SK-N-SH (cell line): ENCODE measurements at regions not wholly inside any gene's neighbourhood (a gene's known extent, or its start where the extent isn't known, plus 50 kb on each side); places are given as distances from the start of the nearest gene placed in this dataset.

Experiments
- CTCF ChIA-PET: fragments of 300-600, 350-600 bp; formaldehyde crosslinking; extraction: SDS; loops from one replicate; lab custom pipeline; 2021; lab: Yijun Ruan, JAX
- POLR2A ChIA-PET: fragments of 350-600 bp; sonication (Branson Sonifier 250); formaldehyde crosslinking; extraction: SDS; loops from one replicate; lab custom pipeline; 2020; ENCODE audit warnings: antibody characterized with exemption, inconsistent platforms; lab: Yijun Ruan, JAX
- DNase-seq: peaks from one replicate; pipeline ENCODE4 v3.0.0; 2012
- H2AFZ ChIP-seq: fragments of 200-600 bp; sonication (generic); 2 replicates; pipeline ENCODE4 v1.8.1; 2016; ENCODE audit warnings: antibody characterized with exemption, mild to moderate bottlenecking, low read depth
- H3F3A ChIP-seq: fragments of 200-600 bp; sonication (generic); replicated peaks from 2 replicates; pipeline ENCODE3; 2016; ENCODE audit warnings: antibody characterized with exemption, mild to moderate bottlenecking; ENCODE audit not compliant: insufficient read depth
- H3K27ac ChIP-seq, 2 experiments: fragments of 200-500 bp in 1 of 2; fragments of 200-600 bp in 1 of 2; sonication (Bioruptor generic) in 1 of 2; sonication (generic), shearing (Covaris generic) in 1 of 2; 2 replicates each; pipeline versions ENCODE4 v1.5.1 to v1.6.1; 2014 to 2016; ENCODE audit warnings: low read depth in 2 of 2, inconsistent platforms in 1 of 2, low read length in 1 of 2, mild to moderate bottlenecking in 1 of 2, mixed read lengths in 1 of 2
- H3K27me3 ChIP-seq: fragments of 200-600 bp; sonication (generic), shearing (Covaris generic); 2 replicates; pipeline ENCODE4 v1.6.1; 2016; ENCODE audit warnings: mixed run types; ENCODE audit not compliant: insufficient read depth
- H3K36me3 ChIP-seq, 2 experiments: fragments of 200-500 bp in 1 of 2; fragments of 200-600 bp in 1 of 2; sonication (Bioruptor generic) in 1 of 2; sonication (generic) in 1 of 2; replicated peaks in 1 of 2; 2 replicates each; pipeline versions ENCODE3 to v1.5.1; 2014 to 2016; ENCODE audit warnings: low read length in 1 of 2, mild to moderate bottlenecking in 1 of 2; ENCODE audit not compliant: insufficient read depth in 2 of 2, control insufficient read depth in 1 of 2
- H3K4me1 ChIP-seq, 2 experiments: fragments of 200-500 bp in 1 of 2; fragments of 200-600 bp in 1 of 2; sonication (Bioruptor generic) in 1 of 2; sonication (generic), shearing (Covaris generic) in 1 of 2; 2 replicates each; pipeline versions ENCODE4 v1.5.1 to v1.6.1; 2014 to 2016; ENCODE audit warnings: low read depth in 1 of 2, low read length in 1 of 2, mixed run types in 1 of 2; ENCODE audit not compliant: insufficient read depth in 2 of 2, control insufficient read depth in 1 of 2
- H3K4me2 ChIP-seq: fragments of 200-600 bp; sonication (generic), shearing (Covaris generic); 2 replicates; pipeline ENCODE4 v1.6.1; 2017; ENCODE audit warnings: mixed run types
- H3K4me3 ChIP-seq, 2 experiments: fragments of 200-500 bp in 1 of 2; fragments of 200-600 bp in 1 of 2; sonication (Bioruptor generic) in 1 of 2; sonication (generic), shearing (Covaris generic) in 1 of 2; 2 replicates each; pipeline versions ENCODE4 v1.5.1 to v1.8.1; 2014 to 2016; ENCODE audit warnings: low read depth in 2 of 2, inconsistent platforms in 1 of 2, low read length in 1 of 2, mild to moderate bottlenecking in 1 of 2, mixed read lengths in 1 of 2, moderate library complexity in 1 of 2
- H3K79me2 ChIP-seq: fragments of 200-600 bp; sonication (generic); 2 replicates; pipeline ENCODE4 v1.8.1; 2017; ENCODE audit warnings: mild to moderate bottlenecking; ENCODE audit not compliant: insufficient read depth
- H3K9ac ChIP-seq: fragments of 200-600 bp; sonication (generic); 2 replicates; pipeline ENCODE4 v1.6.1; 2017; ENCODE audit warnings: mixed run types
- H3K9me2 ChIP-seq: fragments of 200-600 bp; sonication (generic); 2 replicates; pipeline ENCODE4 v1.6.1; 2017; ENCODE audit warnings: mixed run types
- H3K9me3 ChIP-seq: fragments of 200-600 bp; sonication (generic); 2 replicates; pipeline ENCODE4 v1.6.1; 2017; ENCODE audit warnings: mixed run types, mild to moderate bottlenecking, moderate library complexity
- H4K20me1 ChIP-seq: fragments of 200-600 bp; sonication (generic); 2 replicates; pipeline ENCODE4 v1.6.1; 2017; ENCODE audit warnings: mild to moderate bottlenecking, mixed run types; ENCODE audit not compliant: insufficient read depth
- CTCF ChIP-seq: fragments of 200-600 bp; sonication (generic); IDR thresholded peaks from 2 replicates; pipeline ENCODE4 v1.6.1; 2017; ENCODE audit warnings: antibody characterized with exemption, mild to moderate bottlenecking, moderate library complexity
- ELF1 ChIP-seq: IDR thresholded peaks from 2 replicates; pipeline ENCODE4 v1.4.0; 2012
- EP300 ChIP-seq, 2 experiments: IDR thresholded peaks; 2 replicates each; pipeline versions ENCODE4 v1.4.0 to v1.6.1; 2012; ENCODE audit warnings: borderline replicate concordance in 1 of 2, low read depth in 1 of 2, low read length in 1 of 2
- FOSL2 ChIP-seq: IDR thresholded peaks from 2 replicates; pipeline ENCODE4 v1.4.0; 2012; ENCODE audit warnings: low read depth, mild to moderate bottlenecking, moderate library complexity, borderline replicate concordance
- GABPA ChIP-seq: IDR thresholded peaks from 2 replicates; pipeline ENCODE4 v1.4.0; 2012; ENCODE audit warnings: low read depth, mild to moderate bottlenecking
- GATA2 ChIP-seq: sonication (generic); formaldehyde crosslinking; IDR thresholded peaks from 2 replicates; pipeline ENCODE4 v1.5.0; 2020; ENCODE audit warnings: mild to moderate bottlenecking, missing genetic modification reagents
- IRF3 ChIP-seq: fragments of 150-350 bp; IDR thresholded peaks from 2 replicates; pipeline ENCODE4 v1.6.1; 2016; ENCODE audit warnings: mild to moderate bottlenecking, low read depth, low read length
- JUND ChIP-seq: IDR thresholded peaks from 2 replicates; pipeline ENCODE4 v1.4.0; 2012
- MAX ChIP-seq: IDR thresholded peaks from 2 replicates; pipeline ENCODE4 v1.4.0; 2012; ENCODE audit warnings: low read depth
- NRF1 ChIP-seq: IDR thresholded peaks from 2 replicates; pipeline ENCODE4 v1.6.1; 2012; ENCODE audit warnings: low read depth, mild to moderate bottlenecking, low read length
- PBX3 ChIP-seq: IDR thresholded peaks from 2 replicates; pipeline ENCODE4; 2012
- REST ChIP-seq: IDR thresholded peaks from 2 replicates; pipeline ENCODE4 v1.6.1; 2012; ENCODE audit warnings: mild to moderate bottlenecking, low read depth, low read length, moderate library complexity
- SMC3 ChIP-seq: IDR thresholded peaks from 2 replicates; pipeline ENCODE4 v1.6.1; 2012; ENCODE audit warnings: low read depth, low read length, improper control_type of control experiment
- TCF12 ChIP-seq: IDR thresholded peaks from 2 replicates; pipeline ENCODE4 v1.4.0; 2012
- USF1 ChIP-seq: IDR thresholded peaks from 2 replicates; pipeline ENCODE4 v1.4.0; 2012; ENCODE audit warnings: low read depth, borderline replicate concordance
- ZBTB33 ChIP-seq: IDR thresholded peaks from 2 replicates; pipeline ENCODE4 v1.4.0; 2012; ENCODE audit warnings: low read depth, borderline replicate concordance
- WGBS: methylation state at CpG from one replicate; pipeline ENCODE4 v1.1.6; 2017; ENCODE audit warnings: low lambda C conversion rate; 5-methylcytosine and 5-hydroxymethylcytosine counted together

- Histone ChIP-seq H3K9me3 (no peaks in the 10 kb centered on the region), H2AFZ (peak overlapping the region; percentile 33), H3K27ac (peak overlapping the region; percentile 65 to 75), H3K79me2 (no peaks in the 10 kb centered on the region), H3K4me3 (no peak overlapping the region), H3F3A (peaks cover 17% of the 10 kb centered on the region), H3K9ac (no peak overlapping the region), H3K9me2 (no peaks in the 10 kb centered on the region), H3K4me2 (peak overlapping the region; percentile 57; the same call in 1 of the 2 replicates)
- DNase-seq: no peak
- WGBS: 42% methylated on average over 5 of the region's 5 CpGs
- POLR2A ChIA-PET: no interaction called here
- TF ChIP-seq MAX (no peak), CTCF (no peak), IRF3 (no peak), EP300 (IDR thresholded peaks at IDR 0.05; ENCODE audit: borderline replicate concordance in 1 of 2, low read depth in 1 of 2, low read length in 1 of 2) (peak in 1 of 2 experiments; percentile 56; a peak in 1 of 4 replicates), ZBTB33 (no peak), JUND (peak; percentile 93), SMC3 (no peak), ELF1 (peak; percentile 29; the same call in 1 of the 2 replicates), PBX3 (peak; percentile 63), GABPA (peak; percentile 38), NRF1 (no peak), USF1 (no peak), FOSL2 (peak; percentile 98), REST (no peak), GATA2 (CRISPR knock-in tag) (no peak), TCF12 (peak; percentile 67)
- TF ChIP-seq, all 33 proteins: peak for 7
- H3K27me3 ChIP-seq: no peaks in the 10 kb centered on the region
- H4K20me1 ChIP-seq: no peaks in the 10 kb centered on the region
- H3K4me1 ChIP-seq: peaks cover 0 to 12% of the 10 kb centered on the region in 2 experiments; a peak in 2 of 4 replicates
- CTCF ChIA-PET: no interaction called here
- H3K36me3 ChIP-seq: no peaks in the 10 kb centered on the region
Observed at GRCh38 chr1:88327391-88328267, 356.4 kb upstream of the PKN2 start.
